ENCODE measurements at regions not wholly inside any gene's neighbourhood (a gene's known extent, or its start where the extent isn't known, plus 50 kb on each side); places are given as distances from the start of the nearest gene placed in this dataset.
A peak's percentile ranks its signal among the peaks of the same experiment; 100 is the strongest.

DNA sequence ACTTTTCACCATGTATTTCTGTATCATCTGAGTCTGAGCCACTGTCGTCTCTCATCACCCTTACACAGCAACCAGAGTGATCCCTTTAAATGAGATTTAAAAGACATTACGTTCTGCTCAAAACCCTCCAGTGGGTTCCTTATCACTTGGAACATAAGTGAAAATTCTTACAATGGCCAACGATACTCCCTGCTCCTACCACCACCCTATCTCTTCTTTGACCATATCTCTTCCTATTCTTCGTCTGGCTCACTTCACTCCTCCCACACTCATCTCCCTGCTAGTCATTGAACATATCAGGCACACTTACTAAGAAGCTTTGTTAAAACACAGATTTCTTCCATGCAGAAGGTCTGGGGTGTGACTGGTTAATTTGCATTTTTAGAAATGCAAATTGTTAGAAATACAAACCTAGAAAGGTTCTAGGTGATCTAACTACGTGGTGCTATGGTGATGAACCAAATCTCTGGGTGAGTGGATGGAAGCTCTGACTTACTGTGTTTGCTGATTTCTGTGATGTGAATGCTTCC, 166.6 kb upstream of the CD180 start:
- TF ChIP-seq Cebpa-rat (IDR thresholded peaks at IDR 0.05): no peak
- no peak overlapping the region for H3K4me2 ChIP-seq
- no peaks in the 10 kb centered on the region for H3K36me3 ChIP-seq
- H4K20me1 ChIP-seq: no peaks in the 10 kb centered on the region
- no peaks in the 10 kb centered on the region for H3K9me3 ChIP-seq (replicated peaks in 1 of 11)
- no peak overlapping the region for H3K27ac ChIP-seq
- no peaks in the 10 kb centered on the region for H3K27me3 ChIP-seq
- no peak overlapping the region for H3K4me3 ChIP-seq
- no peak overlapping the region for H3K9ac ChIP-seq
- peaks cover 0 to 16% (median 0%) of the 10 kb centered on the region in 10 experiments; a peak in 5 of 20 replicates for H3K4me1 ChIP-seq

DNA sequence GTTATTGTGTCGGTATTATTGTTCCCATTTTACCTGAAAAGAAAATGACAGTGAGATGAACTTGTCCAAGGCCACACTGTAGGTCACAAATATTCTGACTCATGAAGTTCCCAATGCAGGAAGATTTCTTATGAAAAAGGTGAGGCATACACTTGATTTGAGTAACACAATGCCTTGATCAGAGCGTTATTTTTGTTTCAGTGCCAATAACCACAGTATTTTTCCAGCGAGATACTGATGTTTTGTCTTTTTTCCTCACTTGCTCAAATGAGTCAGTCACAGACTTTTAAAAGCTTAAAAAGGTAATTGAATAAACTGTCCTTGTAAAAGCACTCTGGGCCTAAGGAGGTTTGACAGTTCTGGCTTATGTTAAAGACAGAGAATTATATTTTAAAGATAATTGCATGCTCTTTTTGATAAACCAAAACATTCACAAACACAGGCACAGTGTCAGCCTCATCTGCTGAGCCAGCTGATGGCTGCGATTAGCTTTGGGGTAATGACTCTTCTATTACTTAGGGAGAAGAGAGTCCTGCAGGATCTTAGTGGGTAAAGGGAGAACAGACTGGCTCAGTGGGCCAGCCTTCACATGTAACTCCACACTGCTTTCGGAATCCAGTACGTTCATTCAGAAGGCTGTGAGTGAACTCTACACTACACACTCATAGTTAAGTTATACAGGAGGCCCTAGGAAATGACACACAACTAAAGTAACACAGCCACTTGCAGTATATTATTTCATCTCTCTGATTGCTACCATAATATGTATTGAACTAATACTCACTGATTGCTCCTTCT, 165.5 kb upstream of the CD180 start:
- no peak for TF ChIP-seq Cebpa-rat (IDR thresholded peaks at IDR 0.05)
- H3K4me3 ChIP-seq: no peak overlapping the region
- no peaks in the 10 kb centered on the region for H3K36me3 ChIP-seq
- no peaks in the 10 kb centered on the region for H3K27me3 ChIP-seq
- no peak overlapping the region for H3K4me2 ChIP-seq
- no peaks in the 10 kb centered on the region for H3K9me3 ChIP-seq (replicated peaks in 1 of 11)
- H4K20me1 ChIP-seq: no peaks in the 10 kb centered on the region
- H3K9ac ChIP-seq: no peak overlapping the region
- no peak overlapping the region for H3K27ac ChIP-seq
- H3K4me1 ChIP-seq: peaks cover 0 to 16% (median 0%) of the 10 kb centered on the region in 10 experiments; a peak in 5 of 20 replicates

DNA sequence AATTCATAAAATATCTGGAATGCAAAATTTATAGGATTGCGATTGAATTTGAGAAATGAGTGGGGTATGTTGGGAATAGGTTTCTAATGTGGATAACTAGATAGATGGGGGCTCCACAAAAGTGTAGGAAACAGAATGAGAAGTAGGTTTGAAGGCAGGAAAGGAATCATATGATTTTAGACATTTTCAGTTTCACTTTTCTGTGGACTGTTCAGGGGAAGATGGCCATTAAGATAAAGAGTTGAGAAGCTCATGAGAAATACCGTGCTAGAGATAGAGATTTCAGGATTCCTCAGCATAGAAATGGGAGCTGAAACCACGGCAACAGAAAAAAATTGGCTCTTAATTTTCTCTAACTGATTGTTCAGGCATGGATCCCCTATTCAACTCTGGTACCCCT, 163.4 kb upstream of the CD180 start:
- H3K4me2 ChIP-seq: peak overlapping the region in 2 of 11 experiments; percentile 35 to 69; a peak in 5 of 22 replicates
- H3K9ac ChIP-seq: no peak overlapping the region
- no peaks in the 10 kb centered on the region for H4K20me1 ChIP-seq
- no peak overlapping the region for H3K4me3 ChIP-seq
- no peak for TF ChIP-seq Cebpa-rat (IDR thresholded peaks at IDR 0.05)
- H3K4me1 ChIP-seq: peaks cover 0 to 16% (median 0%) of the 10 kb centered on the region in 10 experiments; a peak in 5 of 20 replicates
- H3K27ac ChIP-seq: no peak overlapping the region; a peak in 2 of 22 replicates
- no peaks in the 10 kb centered on the region for H3K27me3 ChIP-seq
- no peaks in the 10 kb centered on the region for H3K9me3 ChIP-seq (replicated peaks in 1 of 11)
- no peaks in the 10 kb centered on the region for H3K36me3 ChIP-seq

DNA sequence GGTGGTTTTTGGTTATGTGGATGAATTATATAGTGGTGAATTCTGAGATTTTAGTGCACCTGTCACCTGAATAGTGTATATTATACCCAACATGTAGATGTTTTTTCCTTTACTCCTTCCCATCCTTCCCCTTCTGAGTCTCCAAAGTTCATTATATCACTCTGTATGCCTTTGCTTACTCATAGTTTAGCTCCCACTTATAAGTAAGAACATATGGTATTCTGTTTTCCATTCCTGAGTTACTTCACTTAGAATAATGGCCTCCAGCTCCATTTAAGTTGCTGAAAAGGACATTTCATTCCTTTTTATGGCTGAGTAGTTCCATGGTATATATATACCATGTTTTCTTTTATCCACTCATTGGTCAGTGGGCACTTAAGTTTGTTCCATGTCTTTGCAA, 161.6 kb upstream of the CD180 start:
- no peak overlapping the region for H3K4me3 ChIP-seq
- no peaks in the 10 kb centered on the region for H3K9me3 ChIP-seq (replicated peaks in 1 of 11)
- TF ChIP-seq Cebpa-rat (IDR thresholded peaks at IDR 0.05): no peak
- no peaks in the 10 kb centered on the region for H3K27me3 ChIP-seq
- H3K27ac ChIP-seq: no peak overlapping the region
- no peaks in the 10 kb centered on the region for H4K20me1 ChIP-seq
- no peak overlapping the region for H3K9ac ChIP-seq
- peaks cover 6 to 33% (median 10%) of the 10 kb centered on the region in 10 experiments; a peak in 15 of 20 replicates for H3K4me1 ChIP-seq
- H3K36me3 ChIP-seq: no peaks in the 10 kb centered on the region
- no peak overlapping the region for H3K4me2 ChIP-seq

DNA sequence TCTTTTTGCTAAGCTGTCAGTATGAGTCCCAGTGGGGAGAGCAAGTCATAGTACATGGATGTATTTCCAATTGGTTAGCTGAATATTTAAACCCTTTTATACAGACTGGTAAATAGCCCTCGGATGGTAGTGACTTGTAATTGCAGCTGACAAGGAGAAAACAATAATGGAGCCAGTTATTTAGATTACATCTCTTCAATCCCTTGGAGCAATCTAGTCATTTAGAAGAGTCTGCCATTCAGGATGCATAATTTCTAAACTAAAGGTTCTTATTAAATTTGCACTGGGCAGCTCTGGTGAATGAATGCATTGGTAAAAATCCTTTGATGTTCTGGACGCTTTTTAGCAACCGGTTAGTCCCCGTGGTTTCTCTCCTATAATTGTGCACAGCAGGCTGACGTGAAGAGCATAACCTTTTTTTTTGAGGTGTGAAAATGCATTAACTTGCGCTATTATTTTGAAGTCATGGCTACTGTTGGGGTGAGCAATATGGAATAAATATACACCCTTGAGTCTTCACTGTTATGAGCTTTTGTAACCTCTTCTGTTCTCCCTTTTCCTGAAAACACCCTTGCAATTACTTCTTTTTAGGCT, 158.6 kb upstream of the CD180 start:
- Histone ChIP-seq H3K27ac (no peak overlapping the region), H3K4me2 (no peak overlapping the region), H3K36me3 (no peaks in the 10 kb centered on the region), H3K9ac (no peak overlapping the region), H3K27me3 (no peaks in the 10 kb centered on the region), H3K4me3 (no peak overlapping the region), H3K4me1 (peaks cover 6 to 36% (median 10%) of the 10 kb centered on the region in 10 experiments; a peak in 15 of 20 replicates), H3K9me3 (replicated peaks in 1 of 11) (no peaks in the 10 kb centered on the region), H4K20me1 (no peaks in the 10 kb centered on the region)
- TF ChIP-seq Cebpa-rat (IDR thresholded peaks at IDR 0.05): no peak

DNA sequence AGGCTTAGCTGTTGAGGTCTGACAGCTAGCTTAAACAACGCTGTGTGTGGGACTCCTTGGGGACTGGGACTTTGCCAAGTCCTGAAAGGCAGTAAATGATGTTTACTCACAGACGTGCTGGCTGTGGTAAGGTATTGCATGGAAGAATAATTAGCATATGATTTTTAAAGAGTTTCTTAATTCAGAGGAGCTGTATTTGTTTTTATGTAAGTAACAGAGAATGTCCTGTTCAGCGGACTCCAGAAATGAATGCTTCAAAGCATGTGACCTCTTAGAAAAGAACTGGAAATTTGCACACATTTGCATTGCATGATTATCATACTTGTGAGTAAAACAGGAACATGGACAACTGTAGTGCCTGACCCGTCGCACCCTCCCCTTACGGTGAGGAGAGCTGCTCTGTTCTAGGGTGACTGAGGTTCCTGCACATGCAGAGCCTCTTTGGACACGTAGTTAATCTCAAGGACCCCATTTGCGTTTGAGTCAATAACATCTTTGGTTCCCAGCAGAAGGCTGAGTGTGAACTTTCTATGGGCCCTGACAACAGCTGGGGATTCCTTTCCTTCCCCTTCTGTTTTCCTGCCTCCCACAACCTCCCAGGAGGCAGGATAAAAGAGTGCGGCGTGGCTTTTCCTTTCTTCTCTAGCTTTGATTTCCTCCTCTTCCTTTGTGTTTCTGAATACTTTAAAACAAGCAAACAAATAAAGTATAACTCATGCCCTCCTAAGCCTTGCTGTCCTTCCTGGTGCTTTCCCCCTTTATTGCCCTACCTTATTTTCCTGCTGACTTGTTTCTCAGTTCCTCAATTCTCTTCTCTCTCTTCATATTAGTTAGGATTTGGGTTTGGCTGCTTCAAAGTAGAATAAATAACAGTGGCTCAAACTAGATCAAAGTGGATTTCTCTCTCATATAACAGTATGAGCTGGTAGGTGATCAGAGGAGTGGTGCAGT, 157.2 kb upstream of the CD180 start:
- no peak overlapping the region for H3K9ac ChIP-seq
- no peaks in the 10 kb centered on the region for H3K36me3 ChIP-seq
- H3K4me3 ChIP-seq: no peak overlapping the region
- H3K4me2 ChIP-seq: peak overlapping the region in 10 of 11 experiments; percentile 4 to 75 (median 42); a peak in 14 of 22 replicates
- H3K4me1 ChIP-seq: peaks cover 6 to 28% (median 10%) of the 10 kb centered on the region in 10 experiments; a peak in 15 of 20 replicates
- no peaks in the 10 kb centered on the region for H3K27me3 ChIP-seq
- no peaks in the 10 kb centered on the region for H3K9me3 ChIP-seq (replicated peaks in 1 of 11)
- no peaks in the 10 kb centered on the region for H4K20me1 ChIP-seq
- peak overlapping the region in 2 of 11 experiments; percentile 4 to 18; a peak in 1 of 22 replicates for H3K27ac ChIP-seq
- no peak for TF ChIP-seq Cebpa-rat (IDR thresholded peaks at IDR 0.05)

DNA sequence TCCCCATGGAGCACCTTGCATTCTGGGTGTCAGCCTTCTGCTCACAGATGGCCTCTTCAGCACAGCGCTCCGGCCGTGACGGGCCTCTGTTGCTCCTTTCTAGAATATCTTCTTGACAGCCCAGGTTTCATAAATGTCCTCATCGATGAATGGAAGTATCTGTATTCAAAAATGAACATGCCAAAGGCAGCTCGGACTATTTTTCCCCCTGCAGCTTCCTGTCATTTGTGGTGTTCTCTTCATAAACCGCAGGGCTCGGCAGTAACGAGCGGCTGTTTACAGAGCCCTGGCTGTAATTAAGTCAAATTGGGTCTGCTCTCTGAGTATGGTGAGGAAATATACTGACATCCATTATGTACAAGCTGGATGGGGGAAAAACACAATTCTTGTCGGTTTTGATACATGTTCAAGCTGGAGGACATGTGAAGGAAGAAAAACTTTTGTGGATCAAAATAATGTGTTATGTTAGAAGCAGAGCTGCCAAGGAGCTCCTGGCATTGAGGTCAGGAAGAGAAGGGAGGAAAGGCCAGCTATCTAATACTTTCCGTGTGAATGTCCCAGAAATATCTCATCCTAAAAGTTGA, 154.1 kb upstream of the CD180 start:
- Histone ChIP-seq H3K4me2 (no peak overlapping the region), H3K27me3 (no peaks in the 10 kb centered on the region), H3K4me3 (no peak overlapping the region), H4K20me1 (no peaks in the 10 kb centered on the region), H3K9ac (no peak overlapping the region), H3K9me3 (replicated peaks in 1 of 11) (no peaks in the 10 kb centered on the region), H3K4me1 (peaks cover 6 to 40% (median 10%) of the 10 kb centered on the region in 10 experiments; a peak in 15 of 20 replicates), H3K27ac (no peak overlapping the region), H3K36me3 (no peaks in the 10 kb centered on the region)
- TF ChIP-seq Cebpa-rat (IDR thresholded peaks at IDR 0.05): no peak

DNA sequence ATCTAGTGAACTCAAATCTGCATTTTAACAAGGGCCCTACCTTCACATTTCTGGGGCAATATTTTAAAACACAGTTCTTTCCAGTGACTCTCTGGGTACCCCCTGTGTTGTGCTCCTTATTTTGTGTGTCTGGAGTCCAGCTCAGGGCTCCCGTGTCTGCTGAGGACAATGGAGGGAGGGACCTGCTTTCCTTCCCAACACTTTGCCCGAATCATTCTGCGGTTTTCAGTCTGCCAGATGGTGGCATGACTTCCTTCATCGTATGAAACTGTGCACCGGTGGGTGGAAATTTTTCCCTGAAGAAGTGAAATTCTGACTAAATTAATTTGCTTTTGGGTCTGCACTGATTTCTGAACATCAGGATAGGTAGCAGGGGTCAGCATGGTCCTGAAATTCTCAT, 153.6 kb upstream of the CD180 start:
- Histone ChIP-seq H3K27me3 (no peaks in the 10 kb centered on the region), H3K4me2 (no peak overlapping the region), H4K20me1 (no peaks in the 10 kb centered on the region), H3K27ac (no peak overlapping the region), H3K4me3 (no peak overlapping the region), H3K36me3 (no peaks in the 10 kb centered on the region), H3K4me1 (peaks cover 6 to 45% (median 10%) of the 10 kb centered on the region in 10 experiments; a peak in 15 of 20 replicates), H3K9me3 (replicated peaks in 1 of 11) (peaks cover 0 to 2% (median 2%) of the 10 kb centered on the region in 11 experiments; a peak in 11 of 22 replicates), H3K9ac (no peak overlapping the region)
- TF ChIP-seq Cebpa-rat (IDR thresholded peaks at IDR 0.05): no peak

Measured in BLaER1 treated with 17β-estradiol and CSF1 and Interleukin-3, amounts not matched to agents 10 nM and 100 nM (cell line).